ENCODE measurements at regions not wholly inside any gene's neighbourhood (a gene's known extent, or its start where the extent isn't known, plus 50 kb on each side); places are given as distances from the start of the nearest gene placed in this dataset.

DNA sequence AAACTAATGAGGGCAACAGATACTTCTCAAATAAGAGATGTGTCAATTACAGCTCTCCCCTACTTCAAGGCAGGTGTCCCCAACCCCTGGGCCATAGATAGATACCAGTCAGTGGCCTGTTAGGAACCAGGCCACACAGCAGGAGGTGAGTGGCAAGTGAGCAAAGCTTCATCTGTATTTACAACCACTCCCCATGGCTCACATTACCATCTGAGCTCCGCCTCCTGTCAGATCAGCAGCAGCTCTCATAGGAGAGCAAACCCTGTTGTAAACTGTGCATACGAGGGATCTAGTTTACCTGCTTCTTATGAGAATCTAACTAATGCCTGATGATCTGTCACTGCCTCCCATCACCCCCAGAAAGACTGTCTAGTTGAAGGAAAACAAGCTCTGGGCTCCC is 422.1 kb downstream of the GJA1 start:
- TF ChIP-seq POLR2A (IDR thresholded peaks at IDR 0.05) = no peak
- TF ChIP-seq CTCF (IDR thresholded peaks at IDR 0.05) = no peak

Data from thyroid gland (tissue), 4 donors.